T-helper 2 cell (primary cell): ENCODE measurements at regions not wholly inside any gene's neighbourhood (a gene's known extent, or its start where the extent isn't known, plus 50 kb on each side); places are given as distances from the start of the nearest gene placed in this dataset.

Source experiments
- DNase-seq, 5 experiments: peaks; one replicate each; pipeline versions ENCODE4 v3.0.0 to v3.0.0-alpha.2; 2012 to 2022

DNA sequence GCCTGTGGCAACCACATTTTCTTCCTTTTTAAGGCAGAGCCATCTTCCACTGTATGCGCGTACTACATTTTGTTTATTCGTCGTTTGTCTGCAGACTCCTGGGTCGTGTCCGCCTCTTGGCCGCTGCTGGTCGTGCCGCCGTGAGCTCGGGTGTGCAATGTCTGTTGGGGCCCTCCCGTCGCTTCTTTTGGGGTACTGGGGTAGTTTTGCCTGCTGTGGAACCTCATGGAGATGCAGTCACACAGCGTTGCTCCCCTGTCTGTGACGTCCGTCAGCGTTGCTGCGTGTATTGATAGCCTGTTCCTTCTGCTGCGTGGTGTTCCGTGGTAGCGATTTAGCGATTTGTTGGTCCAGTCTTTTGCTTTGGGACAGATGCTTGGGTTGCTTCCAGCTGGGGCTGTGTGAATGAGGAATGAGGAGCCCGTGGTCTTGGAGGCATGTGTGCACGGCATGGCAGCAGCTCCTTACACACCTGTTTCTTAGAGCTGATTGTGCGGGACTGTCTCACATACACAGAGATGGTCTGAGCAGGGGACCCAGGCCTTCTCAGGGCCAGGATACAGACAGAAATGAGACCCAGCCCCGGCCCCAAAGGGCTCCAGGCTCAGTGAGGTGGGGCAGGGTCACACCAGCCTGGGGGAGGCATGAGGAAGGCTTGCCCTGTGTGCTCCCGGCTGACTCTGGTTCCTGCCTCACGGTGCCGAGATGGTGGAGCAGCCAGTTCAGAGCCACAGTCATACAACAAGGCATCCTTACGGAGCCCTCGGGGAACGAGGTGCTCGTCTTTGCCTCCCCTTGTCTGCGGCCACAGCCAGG, 78.4 kb upstream of the GSE1 start:
- no peak for DNase-seq

DNA sequence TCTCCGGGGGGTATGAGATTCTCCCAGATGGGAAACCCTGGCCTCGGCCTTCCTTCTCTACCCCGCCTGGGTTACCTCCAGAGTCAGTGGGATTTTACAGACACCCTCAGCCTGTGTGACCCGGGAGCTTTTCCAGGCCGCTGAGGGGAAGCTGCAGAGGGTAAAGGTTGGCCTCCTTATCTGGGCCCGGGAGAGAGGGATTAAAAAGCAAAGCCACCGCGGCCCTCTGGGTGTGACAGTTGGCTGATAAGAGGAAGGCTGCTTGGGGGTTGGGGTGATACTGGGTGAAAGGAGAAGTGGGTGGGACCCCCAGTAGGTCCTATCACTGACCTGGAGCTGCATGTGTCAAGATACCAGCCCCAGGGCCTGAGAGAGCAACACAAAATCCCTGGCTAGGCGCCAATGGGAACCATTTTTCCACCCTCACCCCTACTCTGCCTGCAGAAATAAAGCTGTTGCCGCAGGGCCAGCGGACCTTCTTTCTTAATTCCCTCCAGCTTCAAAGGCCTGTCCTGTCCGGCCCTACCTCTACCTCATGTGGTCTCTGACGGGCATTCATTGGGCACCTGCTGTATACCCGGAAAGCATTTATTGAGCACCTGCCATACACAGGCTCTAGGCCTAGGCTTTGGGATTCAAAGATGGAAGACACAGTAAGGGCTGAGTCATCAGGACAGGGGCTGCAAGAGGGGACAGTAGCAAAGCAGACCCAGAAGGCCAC, 77.6 kb upstream of the GSE1 start:
- no peak for DNase-seq

DNA sequence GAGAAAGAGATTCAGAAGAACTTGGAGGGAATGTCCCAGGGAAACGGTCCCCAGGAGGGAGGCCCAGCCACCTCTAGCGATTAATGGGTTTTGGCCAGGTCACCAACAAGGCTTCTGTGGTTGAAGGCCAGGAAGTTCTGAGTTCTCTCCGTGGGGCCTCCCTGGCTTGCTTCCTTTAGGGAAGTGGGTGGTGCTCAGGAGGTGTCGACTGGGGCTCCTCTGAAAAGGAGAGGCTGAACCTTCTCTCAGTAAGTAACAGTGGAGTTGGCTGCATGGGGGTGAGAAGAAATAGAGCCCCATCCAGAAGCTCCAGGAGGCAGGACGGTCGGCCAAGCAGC, 77.1 kb upstream of the GSE1 start:
- DNase-seq, result no peak

GRCh38 chr16:85536411-85537330, 76.5 kb upstream of the GSE1 start:
- DNase-seq, result no peak

DNA sequence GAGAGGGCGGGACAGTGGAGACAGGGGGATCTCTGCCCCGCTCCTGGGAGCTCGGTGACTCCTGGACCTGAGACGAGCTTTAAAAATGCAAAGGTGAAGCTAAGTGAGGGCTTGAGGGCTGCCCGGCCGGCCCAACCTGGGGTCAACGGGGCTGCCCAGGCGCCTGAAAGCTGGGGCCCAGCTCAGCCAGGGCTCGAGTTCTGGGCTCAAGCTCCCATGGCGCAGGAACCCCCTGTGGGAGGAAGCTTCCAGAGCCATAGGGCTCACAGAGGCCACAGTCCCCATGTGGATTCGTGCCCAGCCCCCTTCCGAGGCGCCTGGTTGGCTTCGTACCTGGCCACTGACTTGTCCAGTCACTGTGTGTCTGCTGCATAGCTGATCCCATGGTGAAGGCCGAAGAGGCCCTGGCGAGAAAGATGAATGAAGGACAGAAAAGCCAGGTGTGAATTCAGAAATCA, 75.8 kb upstream of the GSE1 start:
- no peak for DNase-seq

DNA sequence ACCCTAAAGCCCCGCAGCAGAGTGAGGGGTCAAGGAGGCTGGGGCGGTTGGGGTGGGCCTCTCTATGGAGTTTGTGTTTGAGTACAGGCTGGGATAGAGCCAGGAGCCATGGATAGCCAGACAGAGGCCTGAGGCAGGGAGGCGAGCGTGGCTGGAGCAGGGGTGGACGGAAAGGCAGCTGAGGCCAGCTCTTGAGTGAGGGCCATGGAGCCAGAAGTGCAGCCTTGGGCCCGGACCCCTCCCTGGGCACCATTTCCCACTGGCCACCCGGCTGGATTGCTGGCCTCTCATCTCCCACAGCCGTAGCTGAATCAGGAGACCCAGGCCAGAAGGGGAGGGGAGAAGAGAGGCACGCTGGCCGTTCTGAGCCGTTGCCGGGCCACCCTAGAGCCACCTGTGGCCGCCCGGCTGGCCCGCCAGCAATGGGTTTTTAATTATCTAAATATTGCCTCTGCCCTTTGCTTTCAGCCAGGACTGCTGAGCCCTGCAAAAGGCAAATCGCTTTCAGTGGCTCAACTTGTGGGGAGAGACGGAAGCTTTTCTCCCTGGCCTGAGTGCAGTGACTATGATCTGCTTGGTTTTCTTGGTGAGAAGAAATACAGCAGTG, 75.2 kb upstream of the GSE1 start:
- no peak for DNase-seq

GRCh38 chr16:85539084-85539483, 74.0 kb upstream of the GSE1 start:
- DNase-seq, result no peak

GRCh38 chr16:85539629-85540291, 73.4 kb upstream of the GSE1 start:
- DNase-seq, result no peak

GRCh38 chr16:85541181-85541580, 71.9 kb upstream of the GSE1 start:
- DNase-seq, result no peak

DNA sequence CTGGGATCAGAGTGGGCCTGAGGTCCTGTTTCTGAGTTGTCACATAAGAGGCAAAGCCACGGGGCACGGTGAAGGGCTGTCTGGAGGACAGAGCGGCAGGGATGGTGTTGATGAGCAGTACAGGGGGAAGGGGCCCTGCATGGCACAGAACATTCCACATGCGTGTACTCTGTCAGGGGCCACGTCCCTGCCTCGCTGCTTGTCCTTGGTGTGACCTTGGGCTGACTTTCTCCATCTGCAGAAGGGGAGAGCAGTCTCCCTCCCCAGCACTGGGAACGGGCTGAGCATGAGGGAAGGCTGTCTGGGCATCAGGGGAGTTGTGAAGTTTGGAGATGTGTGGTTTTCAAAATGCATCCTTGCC, 71.5 kb upstream of the GSE1 start:
- no peak for DNase-seq

DNA sequence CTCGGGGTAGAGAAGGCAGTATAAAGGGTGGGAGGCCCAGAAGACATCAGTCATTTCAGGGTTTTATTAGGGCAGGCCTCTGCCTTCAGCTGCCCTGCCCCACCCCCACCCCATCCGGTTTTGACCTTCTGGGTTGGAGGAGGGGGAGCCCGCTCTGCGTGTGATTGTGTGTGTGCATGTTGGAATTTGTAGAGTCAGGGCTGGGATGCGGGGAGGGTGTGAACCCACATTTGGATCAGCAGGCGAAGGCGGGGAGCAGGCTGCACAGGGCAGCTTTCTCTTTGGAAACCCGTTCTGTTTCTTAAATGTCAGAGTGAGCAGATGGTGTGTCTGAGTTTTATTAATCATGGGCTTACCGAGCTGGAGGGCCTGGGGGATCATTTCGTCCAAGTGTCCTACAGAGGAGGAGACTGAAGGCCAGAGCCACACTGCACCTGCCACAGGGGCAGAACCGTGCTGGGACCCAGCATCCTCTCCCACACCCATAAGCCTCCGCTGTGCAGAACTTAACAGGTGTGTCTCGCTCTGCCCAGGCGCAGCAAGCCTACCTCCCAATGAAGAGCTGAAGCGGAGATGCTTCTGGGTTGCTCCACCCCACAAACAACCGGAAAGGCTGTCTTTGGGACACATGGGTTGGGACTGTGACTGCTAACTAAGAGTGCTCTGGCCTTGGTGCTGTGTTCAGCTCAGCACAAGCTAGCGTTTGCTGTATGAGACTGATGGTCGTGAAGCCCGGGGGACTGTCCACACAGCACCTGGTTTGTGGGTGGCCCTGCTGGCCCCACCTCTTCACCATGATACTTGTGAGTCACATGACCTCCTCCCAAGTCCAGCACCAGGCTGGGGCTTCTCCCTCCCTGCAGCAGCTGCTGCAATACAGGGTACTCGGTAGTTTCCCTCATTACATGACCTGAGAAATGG, 70.9 kb upstream of the GSE1 start:
- DNase-seq, result no peak

- DNase-seq, result no peak
Measured at GRCh38 chr16:85543536-85543935, 69.6 kb upstream of the GSE1 start.

- DNase-seq, result no peak
Measured at GRCh38 chr16:85544016-85544415, 69.1 kb upstream of the GSE1 start.

- no peak for DNase-seq
Measured at GRCh38 chr16:85544668-85545067, 68.5 kb upstream of the GSE1 start.

- no peak for DNase-seq
Measured at GRCh38 chr16:85545227-85545818, 67.8 kb upstream of the GSE1 start.

GRCh38 chr16:85546585-85547447, 66.3 kb upstream of the GSE1 start:
- no peak for DNase-seq

GRCh38 chr16:85548375-85548774, 64.7 kb upstream of the GSE1 start:
- DNase-seq, result no peak

DNA sequence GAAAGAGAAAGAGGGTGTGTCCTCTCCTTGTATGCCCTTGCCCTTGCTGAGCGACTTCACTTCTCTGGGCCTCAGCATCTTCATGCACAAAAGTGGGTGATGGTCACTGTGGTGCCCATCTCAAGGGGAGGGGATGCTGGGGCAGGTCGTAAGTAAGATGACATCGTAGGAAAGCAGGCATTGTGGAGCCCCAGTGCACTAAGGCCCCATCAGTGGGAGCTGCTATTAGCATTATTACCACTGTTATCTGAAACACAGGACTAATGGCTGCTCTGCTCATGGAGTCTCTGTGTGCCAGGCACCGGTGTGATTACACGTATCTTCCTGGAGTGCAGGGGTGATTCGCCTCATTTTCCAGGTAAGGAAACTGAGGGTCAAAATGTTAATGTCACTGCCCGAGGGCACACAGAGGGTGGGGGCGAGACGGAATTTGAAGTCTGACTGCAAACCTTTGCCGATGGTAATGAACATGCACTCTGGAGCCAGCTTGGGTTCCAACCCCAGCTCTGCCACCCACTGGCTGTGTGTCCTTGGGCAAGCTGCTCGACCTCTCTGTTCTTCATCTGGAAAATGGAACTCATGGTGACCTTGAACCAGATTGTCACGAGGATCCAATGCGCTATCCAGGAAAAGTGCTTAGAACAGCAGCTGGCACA, 63.2 kb upstream of the GSE1 start:
- DNase-seq, result no peak

DNA sequence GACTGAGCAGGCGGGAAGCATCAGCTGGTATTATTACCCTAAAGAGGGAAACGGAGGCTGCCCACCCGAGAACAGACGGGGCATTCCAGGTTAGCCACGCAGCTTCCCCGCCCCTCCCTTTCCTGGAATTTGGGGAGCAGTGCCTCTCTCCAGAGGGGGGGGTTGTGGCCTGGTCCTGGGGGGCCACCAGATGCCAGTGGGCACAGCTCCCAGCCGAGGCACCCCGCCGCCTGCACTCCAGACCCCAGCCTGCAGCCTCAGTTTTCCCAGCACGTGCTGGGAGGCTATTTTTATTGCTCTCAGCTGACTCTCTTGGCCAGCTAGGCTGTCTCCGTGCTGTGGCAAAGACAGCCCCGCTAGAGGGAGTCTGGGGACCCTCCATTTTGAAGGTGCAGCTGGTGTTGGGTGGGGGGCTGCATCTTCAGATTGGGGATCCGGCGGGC, 62.7 kb upstream of the GSE1 start:
- no peak for DNase-seq
